G401.6 (cell line): ENCODE measurements at regions not wholly inside any gene's neighbourhood (a gene's known extent, or its start where the extent isn't known, plus 50 kb on each side); places are given as distances from the start of the nearest gene placed in this dataset.

Source experiments
- FAIRE-seq: peaks from 2 replicates; lab custom pipeline; 2012; peaks lifted over from hg19 to GRCh38; lab: Jason Lieb, UNC

GRCh38 chr3:39751286-39751685 is 58.1 kb upstream of the MYRIP start:
- FAIRE-seq = no peak

DNA sequence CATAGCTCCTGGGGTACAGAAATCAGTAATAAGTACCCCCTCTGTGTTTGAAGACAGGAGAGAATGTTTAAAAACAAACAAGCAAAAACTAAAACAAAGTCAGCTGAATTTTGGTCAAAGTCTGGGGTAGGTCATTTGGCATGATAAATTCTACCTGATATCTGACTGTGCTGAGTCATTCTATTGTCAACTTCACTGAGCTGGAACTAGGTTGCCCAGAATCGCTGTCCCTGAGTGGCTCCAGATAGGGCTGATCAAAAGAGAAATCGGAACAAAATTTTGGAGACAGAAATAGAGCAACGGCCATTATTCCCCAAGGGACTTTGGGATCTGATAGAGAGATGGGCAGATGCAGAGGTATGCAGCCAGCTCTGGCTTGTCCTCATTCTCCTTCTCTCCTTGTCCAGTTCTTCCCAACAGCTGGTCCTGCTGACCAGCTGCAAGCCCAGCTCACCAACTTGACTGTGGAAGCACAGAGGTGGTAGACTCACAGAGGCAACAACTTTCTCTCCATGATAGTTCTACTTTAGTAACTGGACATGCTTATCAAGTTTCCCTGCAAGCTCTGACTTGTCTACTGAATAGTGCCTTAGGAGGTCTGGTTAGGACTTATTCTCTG is 57.3 kb upstream of the MYRIP start:
- FAIRE-seq = no peak

DNA sequence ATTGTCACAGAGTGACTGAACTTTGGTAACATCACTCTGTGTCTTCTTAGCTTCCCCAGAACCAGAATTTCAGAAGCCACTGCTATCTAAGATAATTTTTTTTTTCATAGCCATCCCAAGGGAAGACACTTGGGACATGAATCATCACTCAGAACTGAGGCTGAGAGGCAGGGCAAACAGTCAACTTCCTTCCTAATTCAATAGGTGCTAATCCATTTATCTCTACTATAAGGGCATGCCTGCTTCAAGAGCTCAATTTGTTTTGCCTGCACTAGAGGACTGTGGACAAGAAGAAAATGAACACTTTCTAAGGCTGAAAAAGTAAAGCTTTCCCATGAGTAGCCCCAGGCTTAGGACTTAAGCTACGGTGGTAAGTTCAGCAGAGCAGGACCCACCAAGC is 56.7 kb upstream of the MYRIP start:
- no peak for FAIRE-seq

DNA sequence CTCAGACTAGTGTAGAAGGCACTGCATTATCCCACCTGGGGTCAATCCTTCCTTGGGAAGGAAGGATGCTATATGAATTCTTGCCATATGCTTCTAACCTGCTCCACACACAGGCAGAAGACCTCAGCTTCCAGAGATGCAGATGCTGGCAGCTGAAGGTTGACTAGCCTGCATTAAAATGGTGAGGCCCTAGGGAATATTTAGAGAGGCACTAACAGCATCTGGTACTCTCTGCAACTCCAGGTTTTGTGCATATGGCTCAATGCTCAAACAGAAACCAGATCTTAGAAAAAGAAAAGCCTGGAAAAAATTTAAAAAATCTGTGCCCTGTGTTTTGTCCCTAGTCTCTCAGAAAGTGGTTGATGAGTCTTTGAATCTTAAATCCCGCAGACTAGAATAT is 56.0 kb upstream of the MYRIP start:
- FAIRE-seq = no peak

DNA sequence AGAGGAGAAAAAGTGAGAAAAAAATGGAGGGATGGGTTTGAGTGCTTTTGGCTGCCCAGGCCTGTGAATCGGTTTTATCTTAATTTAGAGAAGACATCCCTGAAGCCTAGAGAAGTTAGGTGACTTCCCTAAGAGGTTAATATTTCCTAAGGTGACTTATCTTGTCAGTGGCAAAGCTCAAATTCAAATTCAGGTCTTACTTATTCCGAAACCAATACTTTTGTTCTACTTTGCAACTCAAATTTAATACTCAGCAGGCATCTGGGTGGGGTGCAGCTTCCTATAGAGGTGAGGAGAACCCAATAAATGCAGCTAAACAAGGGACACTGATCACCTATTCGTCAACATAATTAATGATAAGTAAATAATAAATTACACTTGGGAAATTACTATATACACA is 54.9 kb upstream of the MYRIP start:
- no peak for FAIRE-seq

GRCh38 chr3:39755100-39755499 is 54.3 kb upstream of the MYRIP start:
- FAIRE-seq = no peak

DNA sequence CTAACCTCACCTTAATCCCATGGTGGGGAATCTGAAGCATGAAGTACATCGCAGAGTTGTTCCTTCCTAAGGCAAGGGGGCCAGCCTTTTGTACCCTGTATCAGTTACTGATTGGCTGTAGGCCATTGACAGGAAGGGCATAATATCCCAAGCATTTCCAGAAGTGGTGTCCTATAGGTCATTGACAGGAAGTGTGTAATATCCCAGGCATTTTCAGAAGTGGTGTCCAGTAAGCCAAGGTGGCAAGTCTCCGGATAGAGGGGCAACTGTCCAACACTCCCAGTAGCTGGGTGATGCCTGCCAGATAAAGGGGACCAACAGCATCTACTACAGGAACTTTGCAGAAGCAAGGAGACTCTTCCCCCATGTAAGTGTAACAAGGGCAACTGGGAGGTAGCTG is 52.1 kb upstream of the MYRIP start:
- FAIRE-seq = no peak
